ENCODE measurements at regions not wholly inside any gene's neighbourhood (a gene's known extent, or its start where the extent isn't known, plus 50 kb on each side); places are given as distances from the start of the nearest gene placed in this dataset.

DNA sequence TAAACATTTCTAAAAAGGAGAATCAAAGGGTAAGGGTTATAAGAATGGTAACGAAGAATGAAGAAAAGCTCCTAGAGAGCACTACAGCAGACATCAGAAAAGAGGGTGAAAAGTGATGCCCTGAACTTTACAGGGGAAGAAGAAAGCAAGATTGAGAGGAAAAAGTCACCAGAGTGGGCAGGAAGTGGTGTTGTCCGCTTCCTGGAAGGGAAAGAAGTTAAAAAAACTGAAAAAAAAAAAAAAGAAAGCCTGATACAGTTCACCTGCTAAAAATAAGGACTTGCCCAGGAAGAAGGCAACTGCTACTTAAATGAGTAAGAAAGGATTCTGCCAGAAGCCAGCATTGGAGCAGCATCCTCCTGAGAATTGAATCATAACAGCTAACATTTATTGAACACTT, 330.1 kb upstream of the PHF14 start:
- TF ChIP-seq GATA2 (IDR thresholded peaks at IDR 0.05; ENCODE audit: low read depth, low read length) (no peak), GATA3 (IDR thresholded peaks at IDR 0.05; ENCODE audit: low read depth, low read length) (no peak)
